ENCODE measurements at regions not wholly inside any gene's neighbourhood (a gene's known extent, or its start where the extent isn't known, plus 50 kb on each side); places are given as distances from the start of the nearest gene placed in this dataset.

- DNase-seq (ENCODE audit: low spot score) = no peak
Measured at GRCh38 chr2:8076448-8077342, 605.2 kb upstream of the ID2 start.

- no peak for DNase-seq (ENCODE audit: low spot score)
Measured at GRCh38 chr2:8078705-8079104, 603.2 kb upstream of the ID2 start.

- DNase-seq (ENCODE audit: low spot score) = no peak
Measured at GRCh38 chr2:8080063-8080462, 601.8 kb upstream of the ID2 start.

- DNase-seq (ENCODE audit: low spot score) = no peak
Measured at GRCh38 chr2:8081130-8081529, 600.7 kb upstream of the ID2 start.

- no peak for DNase-seq (ENCODE audit: low spot score)
Measured at GRCh38 chr2:8082840-8083239, 599.0 kb upstream of the ID2 start.

- no peak for DNase-seq (ENCODE audit: low spot score)
Measured at GRCh38 chr2:8086357-8086756, 595.5 kb upstream of the ID2 start.

GRCh38 chr2:8086796-8087479, 594.9 kb upstream of the ID2 start:
- no peak for DNase-seq (ENCODE audit: low spot score)

- DNase-seq (ENCODE audit: low spot score) = no peak
Measured at GRCh38 chr2:8087480-8087840, 594.4 kb upstream of the ID2 start.

- no peak for DNase-seq (ENCODE audit: low spot score)
Measured at GRCh38 chr2:8088810-8089209, 593.0 kb upstream of the ID2 start.

- no peak for DNase-seq (ENCODE audit: low spot score)
Measured at GRCh38 chr2:8089596-8089995, 592.3 kb upstream of the ID2 start.

GRCh38 chr2:8090748-8091700, 590.8 kb upstream of the ID2 start:
- peak; percentile 36 for DNase-seq (ENCODE audit: low spot score)

- no peak for DNase-seq (ENCODE audit: low spot score)
Measured at GRCh38 chr2:8094526-8094925, 587.3 kb upstream of the ID2 start.

GRCh38 chr2:8095978-8096377, 585.9 kb upstream of the ID2 start:
- no peak for DNase-seq (ENCODE audit: low spot score)

GRCh38 chr2:8096484-8096883, 585.4 kb upstream of the ID2 start:
- DNase-seq (ENCODE audit: low spot score) = no peak

GRCh38 chr2:8098476-8099266, 583.2 kb upstream of the ID2 start:
- DNase-seq (ENCODE audit: low spot score) = no peak

GRCh38 chr2:8099267-8099582, 582.6 kb upstream of the ID2 start:
- no peak for DNase-seq (ENCODE audit: low spot score)

GRCh38 chr2:8101614-8102277, 580.1 kb upstream of the ID2 start:
- DNase-seq (ENCODE audit: low spot score) = no peak

- DNase-seq (ENCODE audit: low spot score) = no peak
Measured at GRCh38 chr2:8102470-8102869, 579.4 kb upstream of the ID2 start.

- peak; percentile 13 for DNase-seq (ENCODE audit: low spot score)
Measured at GRCh38 chr2:8103085-8103708, 578.7 kb upstream of the ID2 start.

- DNase-seq (ENCODE audit: low spot score) = no peak
Measured at GRCh38 chr2:8107150-8107549, 574.7 kb upstream of the ID2 start.

All from HT-29 (cell line).